Loucy (cell line): ENCODE measurements at regions not wholly inside any gene's neighbourhood (a gene's known extent, or its start where the extent isn't known, plus 50 kb on each side); places are given as distances from the start of the nearest gene placed in this dataset.

ENCODE experiments used
- EZH2phosphoT487 ChIP-seq: fragments of 200-600 bp; IDR thresholded peaks from 2 replicates; pipeline ENCODE4 v1.6.1; 2018; ENCODE audit warnings: antibody characterized with exemption, mild to moderate bottlenecking, moderate library complexity, borderline replicate concordance
- TF ChIP-seq, protein P1 (sequence below): fragments of 200-600 bp; sonication (generic); conservative IDR thresholded peaks from 2 replicates; pipeline ENCODE4 v1.5.1; 2014; ENCODE audit warnings: mild to moderate bottlenecking, antibody characterized with exemption, low read length

- TF ChIP-seq, protein P1, sequence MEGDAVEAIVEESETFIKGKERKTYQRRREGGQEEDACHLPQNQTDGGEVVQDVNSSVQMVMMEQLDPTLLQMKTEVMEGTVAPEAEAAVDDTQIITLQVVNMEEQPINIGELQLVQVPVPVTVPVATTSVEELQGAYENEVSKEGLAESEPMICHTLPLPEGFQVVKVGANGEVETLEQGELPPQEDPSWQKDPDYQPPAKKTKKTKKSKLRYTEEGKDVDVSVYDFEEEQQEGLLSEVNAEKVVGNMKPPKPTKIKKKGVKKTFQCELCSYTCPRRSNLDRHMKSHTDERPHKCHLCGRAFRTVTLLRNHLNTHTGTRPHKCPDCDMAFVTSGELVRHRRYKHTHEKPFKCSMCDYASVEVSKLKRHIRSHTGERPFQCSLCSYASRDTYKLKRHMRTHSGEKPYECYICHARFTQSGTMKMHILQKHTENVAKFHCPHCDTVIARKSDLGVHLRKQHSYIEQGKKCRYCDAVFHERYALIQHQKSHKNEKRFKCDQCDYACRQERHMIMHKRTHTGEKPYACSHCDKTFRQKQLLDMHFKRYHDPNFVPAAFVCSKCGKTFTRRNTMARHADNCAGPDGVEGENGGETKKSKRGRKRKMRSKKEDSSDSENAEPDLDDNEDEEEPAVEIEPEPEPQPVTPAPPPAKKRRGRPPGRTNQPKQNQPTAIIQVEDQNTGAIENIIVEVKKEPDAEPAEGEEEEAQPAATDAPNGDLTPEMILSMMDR = no peak
- no peak for TF ChIP-seq EZH2phosphoT487
Observed at GRCh38 chr15:70533931-70534742, 229.2 kb downstream of the UACA start.
